ENCODE measurements at regions not wholly inside any gene's neighbourhood (a gene's known extent, or its start where the extent isn't known, plus 50 kb on each side); places are given as distances from the start of the nearest gene placed in this dataset.

GRCh38 chr13:105821337-105821736 lies 714.1 kb downstream of the EFNB2 start:
- in situ Hi-C loops (cut with MboI; ENCODE audit: low sequenced_read_pairs) = no loop called here

- in situ Hi-C loops (cut with MboI; ENCODE audit: low sequenced_read_pairs) = no loop called here
Measured at GRCh38 chr13:105820415-105820814, 715.0 kb downstream of the EFNB2 start.

- in situ Hi-C loops (cut with MboI; ENCODE audit: low sequenced_read_pairs) = no loop called here
Measured at GRCh38 chr13:105817498-105817897, 718.0 kb downstream of the EFNB2 start.

GRCh38 chr13:105816994-105817393 lies 718.5 kb downstream of the EFNB2 start:
- in situ Hi-C loops (cut with MboI; ENCODE audit: low sequenced_read_pairs) = no loop called here

- in situ Hi-C loops (cut with MboI; ENCODE audit: low sequenced_read_pairs) = no loop called here
Measured at GRCh38 chr13:105814902-105815250, 720.6 kb downstream of the EFNB2 start.

GRCh38 chr13:105814219-105814901 lies 721.1 kb downstream of the EFNB2 start:
- in situ Hi-C loops (cut with MboI; ENCODE audit: low sequenced_read_pairs) = no loop called here

GRCh38 chr13:105806628-105806920 lies 728.9 kb downstream of the EFNB2 start:
- in situ Hi-C loops (cut with MboI; ENCODE audit: low sequenced_read_pairs) = no loop called here

- in situ Hi-C loops (cut with MboI; ENCODE audit: low sequenced_read_pairs) = no loop called here
Measured at GRCh38 chr13:105805892-105806627, 729.4 kb downstream of the EFNB2 start.

GRCh38 chr13:105804561-105805190 lies 730.8 kb downstream of the EFNB2 start:
- in situ Hi-C loops (cut with MboI; ENCODE audit: low sequenced_read_pairs) = no loop called here

- in situ Hi-C loops (cut with MboI; ENCODE audit: low sequenced_read_pairs) = no loop called here
Measured at GRCh38 chr13:105799155-105799554, 736.3 kb downstream of the EFNB2 start.

GRCh38 chr13:105798541-105798940 lies 736.9 kb downstream of the EFNB2 start:
- in situ Hi-C loops (cut with MboI; ENCODE audit: low sequenced_read_pairs) = no loop called here

- in situ Hi-C loops (cut with MboI; ENCODE audit: low sequenced_read_pairs) = no loop called here
Measured at GRCh38 chr13:105796081-105796480, 739.4 kb downstream of the EFNB2 start.

GRCh38 chr13:105790923-105791322 lies 744.5 kb downstream of the EFNB2 start:
- in situ Hi-C loops (cut with MboI; ENCODE audit: low sequenced_read_pairs) = no loop called here

- in situ Hi-C loops (cut with MboI; ENCODE audit: low sequenced_read_pairs) = no loop called here
Measured at GRCh38 chr13:105788530-105788929, 746.9 kb downstream of the EFNB2 start.

GRCh38 chr13:105787632-105788031 lies 747.8 kb downstream of the EFNB2 start:
- in situ Hi-C loops (cut with MboI; ENCODE audit: low sequenced_read_pairs) = no loop called here

- in situ Hi-C loops (cut with MboI; ENCODE audit: low sequenced_read_pairs) = no loop called here
Measured at GRCh38 chr13:105785436-105785835, 750.0 kb downstream of the EFNB2 start.

GRCh38 chr13:105783261-105783660 lies 752.2 kb downstream of the EFNB2 start:
- in situ Hi-C loops (cut with MboI; ENCODE audit: low sequenced_read_pairs) = no loop called here

GRCh38 chr13:105778196-105778595 lies 757.3 kb downstream of the EFNB2 start:
- in situ Hi-C loops (cut with MboI; ENCODE audit: low sequenced_read_pairs) = no loop called here

- in situ Hi-C loops (cut with MboI; ENCODE audit: low sequenced_read_pairs) = no loop called here
Measured at GRCh38 chr13:105774739-105775460, 760.6 kb downstream of the EFNB2 start.

- in situ Hi-C loops (cut with MboI; ENCODE audit: low sequenced_read_pairs) = no loop called here
Measured at GRCh38 chr13:105773863-105774538, 761.5 kb downstream of the EFNB2 start.

GRCh38 chr13:105773241-105773640 lies 762.2 kb downstream of the EFNB2 start:
- in situ Hi-C loops (cut with MboI; ENCODE audit: low sequenced_read_pairs) = no loop called here
